ENCODE measurements at regions not wholly inside any gene's neighbourhood (a gene's known extent, or its start where the extent isn't known, plus 50 kb on each side); places are given as distances from the start of the nearest gene placed in this dataset.
A peak's percentile ranks its signal among the peaks of the same experiment; 100 is the strongest.

DNA sequence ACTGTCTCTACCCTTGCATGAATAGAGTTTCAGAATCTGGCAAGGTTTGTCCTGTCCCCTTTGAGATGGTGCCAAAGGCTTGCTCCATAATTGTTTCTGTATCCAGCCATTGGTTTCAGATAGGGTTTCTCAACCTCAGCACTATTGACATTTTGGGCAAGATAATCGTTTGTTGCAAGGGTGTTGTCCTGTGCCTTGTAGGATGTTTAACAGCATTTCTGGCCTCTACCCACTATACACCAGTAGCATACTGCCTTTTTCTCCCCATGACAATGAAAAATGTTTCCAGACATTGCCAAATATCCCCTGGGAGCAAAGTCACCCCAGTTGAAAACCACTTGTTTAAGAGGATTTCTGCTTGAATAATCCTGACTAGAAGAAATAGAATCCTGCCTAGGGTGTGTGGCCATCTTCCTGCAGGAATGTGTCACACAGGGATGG, 126.8 kb downstream of the CDC42EP3 start:
- no peak for DNase-seq (ENCODE audit: low read depth)

DNA sequence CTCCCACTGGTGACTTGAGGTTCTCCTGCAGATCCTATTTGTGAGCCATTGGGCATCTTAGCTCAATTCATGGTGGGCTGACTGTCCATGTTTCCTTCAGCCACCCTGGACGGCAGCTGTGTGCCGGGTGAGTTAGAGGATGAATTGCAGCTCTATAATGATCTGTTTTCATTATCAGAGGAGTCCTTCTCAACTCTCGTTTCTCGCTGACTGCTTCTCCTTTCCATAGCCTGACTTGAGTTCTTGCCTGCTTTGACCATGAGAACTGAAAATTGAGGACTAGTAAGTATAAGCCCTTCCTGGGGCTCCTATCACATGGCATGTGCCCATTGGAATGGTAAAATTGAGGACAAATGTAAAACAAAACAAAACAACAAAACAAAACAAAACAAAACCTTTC, 121.8 kb downstream of the CDC42EP3 start:
- DNase-seq (ENCODE audit: low read depth): no peak

- DNase-seq (ENCODE audit: low read depth): no peak
Observed at GRCh38 chr2:37550190-37550589, 121.3 kb downstream of the CDC42EP3 start.

GRCh38 chr2:37551783-37552182, 119.7 kb downstream of the CDC42EP3 start:
- DNase-seq (ENCODE audit: low read depth): no peak

GRCh38 chr2:37552339-37552738, 119.1 kb downstream of the CDC42EP3 start:
- DNase-seq (ENCODE audit: low read depth): no peak

DNA sequence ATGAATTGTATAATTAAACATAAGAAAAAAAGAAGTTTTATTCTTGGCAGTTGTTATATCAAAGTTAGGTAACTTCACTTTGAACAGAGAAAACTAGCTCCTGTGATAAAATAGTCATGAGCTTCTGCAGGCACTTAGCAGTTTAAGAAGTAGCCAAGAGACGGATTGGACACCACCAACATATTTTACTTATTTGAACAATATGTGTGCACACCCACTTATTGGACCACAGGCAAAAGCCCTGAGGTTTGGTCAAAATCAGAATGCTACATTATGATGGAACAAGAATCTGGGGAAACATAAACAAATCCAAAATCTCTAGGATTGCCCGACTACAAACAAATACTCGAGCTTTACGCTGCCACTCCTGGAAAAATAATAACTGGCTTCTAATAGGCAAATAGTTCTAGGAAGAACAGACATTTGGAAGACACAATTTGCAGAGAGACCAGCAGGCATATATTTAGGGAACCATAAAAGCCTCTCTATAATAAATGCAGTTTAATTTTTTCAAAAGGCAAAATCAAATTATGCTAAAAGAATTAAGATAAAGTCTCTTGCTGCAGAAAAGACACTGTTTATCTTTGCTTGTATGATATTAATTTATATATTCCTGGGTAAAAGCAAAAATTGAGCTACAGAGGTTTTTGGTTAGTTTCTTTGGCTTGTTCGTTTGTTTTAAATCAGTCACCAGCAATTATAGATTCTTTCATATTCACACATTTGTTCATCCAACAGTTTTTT, 117.9 kb downstream of the CDC42EP3 start:
- no peak for DNase-seq (ENCODE audit: low read depth)

DNA sequence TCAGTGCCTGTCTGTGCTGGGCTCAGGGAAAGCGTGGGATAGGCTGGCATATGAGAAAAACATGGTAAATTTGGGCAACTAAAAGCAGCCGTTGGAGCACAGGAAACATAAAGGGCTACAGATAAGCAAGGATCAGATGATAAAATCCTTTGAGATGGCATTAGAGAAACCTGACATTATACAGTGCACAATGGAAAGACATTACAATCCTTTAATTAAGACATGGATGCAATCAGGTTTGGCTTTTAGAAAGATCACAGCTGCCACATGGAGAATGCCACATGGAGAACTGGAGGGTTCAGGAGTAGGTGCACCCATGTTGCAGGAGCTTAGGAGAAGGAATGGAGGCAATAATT, 117.3 kb downstream of the CDC42EP3 start:
- DNase-seq (ENCODE audit: low read depth): no peak

- DNase-seq (ENCODE audit: low read depth): no peak
Observed at GRCh38 chr2:37554687-37555086, 116.8 kb downstream of the CDC42EP3 start.

GRCh38 chr2:37555457-37555856, 116.0 kb downstream of the CDC42EP3 start:
- DNase-seq (ENCODE audit: low read depth): no peak

- DNase-seq (ENCODE audit: low read depth): no peak
Observed at GRCh38 chr2:37556256-37556655, 115.2 kb downstream of the CDC42EP3 start.

GRCh38 chr2:37558623-37559022, 112.8 kb downstream of the CDC42EP3 start:
- no peak for DNase-seq (ENCODE audit: low read depth)

GRCh38 chr2:37560241-37560848, 111.1 kb downstream of the CDC42EP3 start:
- DNase-seq (ENCODE audit: low read depth): no peak

- no peak for DNase-seq (ENCODE audit: low read depth)
Observed at GRCh38 chr2:37560863-37561614, 110.4 kb downstream of the CDC42EP3 start.

GRCh38 chr2:37561615-37562569, 109.5 kb downstream of the CDC42EP3 start:
- peak; percentile 94 for DNase-seq (ENCODE audit: low read depth)

- no peak for DNase-seq (ENCODE audit: low read depth)
Observed at GRCh38 chr2:37563375-37564015, 107.9 kb downstream of the CDC42EP3 start.

DNA sequence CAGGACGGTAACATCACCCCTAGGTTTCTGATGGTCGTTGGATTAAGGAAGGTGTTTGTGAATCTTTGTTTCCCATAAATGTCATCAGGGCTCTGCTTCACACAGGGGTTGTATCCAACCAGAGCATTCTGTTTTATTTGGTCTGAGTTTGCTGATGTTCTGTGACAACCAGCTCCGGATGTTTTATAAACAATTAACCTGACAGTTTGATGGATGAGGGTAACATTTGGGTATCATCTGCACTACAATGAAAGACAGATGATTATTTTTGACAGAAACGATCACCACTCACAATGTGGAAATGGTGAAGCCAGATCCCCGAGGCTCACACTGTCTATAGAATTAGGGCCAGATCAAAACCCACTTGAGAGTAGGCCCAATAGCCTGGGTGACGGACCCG, 107.1 kb downstream of the CDC42EP3 start:
- no peak for DNase-seq (ENCODE audit: low read depth)

GRCh38 chr2:37566517-37566981, 104.9 kb downstream of the CDC42EP3 start:
- no peak for DNase-seq (ENCODE audit: low read depth)

GRCh38 chr2:37568565-37568964, 102.9 kb downstream of the CDC42EP3 start:
- DNase-seq (ENCODE audit: low read depth): no peak

DNA sequence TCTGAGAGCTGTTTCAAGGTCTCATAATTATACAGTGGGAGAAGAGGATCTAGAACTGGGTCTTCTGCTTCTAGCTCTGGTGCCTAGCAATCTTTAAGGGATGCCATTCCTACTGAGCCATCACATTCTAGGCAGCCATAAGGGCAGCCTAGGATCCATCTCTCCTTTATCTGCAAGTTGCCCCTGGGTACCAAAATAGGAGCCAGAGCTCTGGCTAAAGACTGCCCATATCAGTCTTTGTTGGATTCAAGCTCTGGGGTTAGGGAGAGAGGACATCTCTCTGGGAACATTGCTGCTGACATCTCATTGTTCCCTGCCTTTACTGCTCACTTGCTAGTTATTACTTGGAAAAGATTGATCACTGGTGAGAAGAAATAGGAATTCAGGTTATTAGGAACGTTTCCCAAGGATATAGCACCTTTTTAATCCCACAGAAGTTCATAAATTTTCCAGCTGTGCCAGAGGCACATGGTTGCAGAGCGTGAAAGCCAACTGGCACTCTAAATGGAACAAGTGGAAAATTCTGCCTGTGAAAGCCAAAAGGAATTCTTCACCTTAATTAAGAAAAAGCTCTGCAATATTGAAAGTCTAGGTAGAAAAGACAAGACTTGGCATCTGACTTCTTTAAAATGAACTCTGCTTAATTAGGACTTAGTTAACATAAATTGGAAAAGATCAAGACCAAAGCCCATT, 102.2 kb downstream of the CDC42EP3 start:
- DNase-seq (ENCODE audit: low read depth): no peak

GRCh38 chr2:37569986-37570679, 101.3 kb downstream of the CDC42EP3 start:
- DNase-seq (ENCODE audit: low read depth): peak; percentile 85
